ENCODE measurements at regions not wholly inside any gene's neighbourhood (a gene's known extent, or its start where the extent isn't known, plus 50 kb on each side); places are given as distances from the start of the nearest gene placed in this dataset.

GRCh38 chr3:13256845-13257244, 163.3 kb downstream of the NUP210 start:
- Histone ChIP-seq H3K4me2 (ENCODE audit: low read depth, low read length) (no peak overlapping the region), H3K9me2 (replicated peaks; ENCODE audit: insufficient read depth, low read length) (no peaks in the 10 kb centered on the region), H3K36me3 (replicated peaks; ENCODE audit: insufficient read depth, low read length) (no peaks in the 10 kb centered on the region), H4K20me1 (ENCODE audit: insufficient read depth, low read length) (no peaks in the 10 kb centered on the region), H3K9me3 (replicated peaks; ENCODE audit: insufficient read depth, low read length) (no peaks in the 10 kb centered on the region), H3F3A (ENCODE audit: insufficient read depth, low read length) (no peaks in the 10 kb centered on the region), H3K27me3 (replicated peaks; ENCODE audit: insufficient read depth, low read length) (no peaks in the 10 kb centered on the region), H3K79me2 (ENCODE audit: low read length) (no peaks in the 10 kb centered on the region), H3K9ac (ENCODE audit: low read length) (no peak overlapping the region), H2AFZ (ENCODE audit: low read length) (no peak overlapping the region), H3K4me1 (ENCODE audit: low read length) (no peaks in the 10 kb centered on the region), H3K27ac (ENCODE audit: low read length) (no peak overlapping the region), H3K4me3 (ENCODE audit: low read length) (no peak overlapping the region)
- TF ChIP-seq, protein P1, sequence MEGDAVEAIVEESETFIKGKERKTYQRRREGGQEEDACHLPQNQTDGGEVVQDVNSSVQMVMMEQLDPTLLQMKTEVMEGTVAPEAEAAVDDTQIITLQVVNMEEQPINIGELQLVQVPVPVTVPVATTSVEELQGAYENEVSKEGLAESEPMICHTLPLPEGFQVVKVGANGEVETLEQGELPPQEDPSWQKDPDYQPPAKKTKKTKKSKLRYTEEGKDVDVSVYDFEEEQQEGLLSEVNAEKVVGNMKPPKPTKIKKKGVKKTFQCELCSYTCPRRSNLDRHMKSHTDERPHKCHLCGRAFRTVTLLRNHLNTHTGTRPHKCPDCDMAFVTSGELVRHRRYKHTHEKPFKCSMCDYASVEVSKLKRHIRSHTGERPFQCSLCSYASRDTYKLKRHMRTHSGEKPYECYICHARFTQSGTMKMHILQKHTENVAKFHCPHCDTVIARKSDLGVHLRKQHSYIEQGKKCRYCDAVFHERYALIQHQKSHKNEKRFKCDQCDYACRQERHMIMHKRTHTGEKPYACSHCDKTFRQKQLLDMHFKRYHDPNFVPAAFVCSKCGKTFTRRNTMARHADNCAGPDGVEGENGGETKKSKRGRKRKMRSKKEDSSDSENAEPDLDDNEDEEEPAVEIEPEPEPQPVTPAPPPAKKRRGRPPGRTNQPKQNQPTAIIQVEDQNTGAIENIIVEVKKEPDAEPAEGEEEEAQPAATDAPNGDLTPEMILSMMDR (IDR thresholded peaks at IDR 0.05; ENCODE audit: low read length) = no peak
- DNase-seq = no peak

DNA sequence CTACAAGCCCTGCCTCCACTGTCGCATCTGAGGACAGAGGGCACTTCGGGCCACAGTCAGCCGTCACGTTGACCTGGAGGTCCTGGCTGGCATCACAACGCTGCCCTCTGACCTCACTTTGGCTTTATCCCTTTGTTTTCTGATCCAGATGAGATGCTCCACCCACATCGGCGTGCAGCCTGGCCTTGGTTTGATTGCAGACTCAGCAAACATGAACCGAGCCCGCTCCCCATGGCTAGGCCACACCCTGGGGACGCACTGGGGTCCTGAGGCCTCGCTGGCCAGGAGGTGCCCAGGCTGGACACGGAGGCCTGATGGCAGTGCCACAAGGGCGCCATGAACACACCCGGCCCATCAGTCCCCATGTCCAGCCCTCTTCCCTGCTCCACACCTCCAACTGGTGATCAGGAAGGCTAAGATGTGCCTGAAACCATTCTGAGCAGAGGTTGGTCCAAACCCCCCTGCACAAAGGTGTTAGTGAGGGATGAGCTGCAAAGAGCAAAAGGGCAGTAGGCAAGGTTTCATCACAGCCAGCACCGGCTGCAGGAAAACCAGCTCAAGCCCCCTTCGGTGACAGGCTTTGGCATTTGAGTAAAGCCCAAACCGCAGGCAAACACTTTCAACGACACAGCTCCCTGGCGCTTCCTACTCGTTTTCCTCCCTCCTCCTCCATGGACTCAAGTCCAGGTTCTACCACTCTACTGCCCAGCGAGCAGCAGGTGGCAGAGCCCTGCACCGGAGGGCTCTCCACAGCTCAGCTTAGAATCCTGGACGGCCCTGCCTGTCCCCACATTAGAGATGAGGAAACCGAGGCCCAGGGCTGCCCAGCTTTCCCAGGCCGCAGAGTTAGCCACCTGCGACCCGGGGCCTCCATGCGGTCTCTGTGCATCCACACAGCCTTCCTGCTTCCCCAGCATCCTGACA, 165.8 kb downstream of the NUP210 start:
- H2AFZ ChIP-seq (ENCODE audit: low read length) = no peak overlapping the region

DNA sequence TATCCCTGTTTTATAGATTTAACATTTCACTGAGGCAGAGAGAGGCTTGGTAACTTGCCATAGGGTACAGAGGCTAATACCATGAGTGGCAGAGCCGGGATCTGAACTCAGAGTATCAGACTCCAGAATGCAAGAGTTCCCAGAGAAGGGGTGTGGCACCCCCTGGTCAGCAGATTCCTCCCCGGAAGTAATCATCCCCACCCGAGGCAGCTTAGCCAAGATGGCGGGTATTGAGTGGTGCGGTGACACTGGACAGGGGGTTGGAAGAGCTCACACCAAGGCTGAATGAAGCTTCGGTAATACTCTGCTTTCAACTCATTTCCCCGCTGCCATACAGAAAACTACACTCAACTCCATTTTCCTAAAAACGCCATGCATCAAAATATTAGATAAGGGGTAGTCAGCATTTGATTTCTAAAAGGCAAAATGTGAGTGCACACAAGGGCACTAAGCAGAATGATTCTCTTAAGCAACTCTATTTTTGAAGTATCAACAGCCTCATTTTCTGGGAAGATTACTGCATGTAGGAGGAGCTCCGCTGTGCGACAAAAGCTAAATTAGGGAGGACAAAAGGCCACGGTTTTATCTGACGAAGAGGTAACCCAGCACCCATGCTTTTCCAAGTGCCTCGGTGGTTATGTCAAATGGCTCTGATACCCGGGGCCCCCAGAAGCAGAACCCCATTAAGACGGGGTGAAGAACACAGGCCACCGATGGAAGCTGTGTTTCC, 166.7 kb downstream of the NUP210 start:
- H3K9ac ChIP-seq (ENCODE audit: low read length) = no peak overlapping the region
- no peaks in the 10 kb centered on the region for H3K9me3 ChIP-seq (replicated peaks; ENCODE audit: insufficient read depth, low read length)
- H3K4me2 ChIP-seq (ENCODE audit: low read depth, low read length) = no peak overlapping the region
- no peaks in the 10 kb centered on the region for H3K27me3 ChIP-seq (replicated peaks; ENCODE audit: insufficient read depth, low read length)
- no peak overlapping the region for H3K27ac ChIP-seq (ENCODE audit: low read length)
- TF ChIP-seq EZH2 (optimal IDR thresholded peaks at IDR 0.05; ENCODE audit: low read depth, low read length) (no peak), EZH2phosphoT487 (IDR thresholded peaks at IDR 0.05; ENCODE audit: low read length) (no peak)
- TF ChIP-seq, protein P1 (IDR thresholded peaks at IDR 0.05; ENCODE audit: low read length) = no peak
- H3K4me3 ChIP-seq (ENCODE audit: low read length) = no peak overlapping the region
- DNase-seq = no peak
- no peaks in the 10 kb centered on the region for H3K36me3 ChIP-seq (replicated peaks; ENCODE audit: insufficient read depth, low read length)
- H4K20me1 ChIP-seq (ENCODE audit: insufficient read depth, low read length) = no peaks in the 10 kb centered on the region
- no peaks in the 10 kb centered on the region for H3K79me2 ChIP-seq (ENCODE audit: low read length)
- no peaks in the 10 kb centered on the region for H3K4me1 ChIP-seq (ENCODE audit: low read length)
- no peaks in the 10 kb centered on the region for H3F3A ChIP-seq (ENCODE audit: insufficient read depth, low read length)
- no peaks in the 10 kb centered on the region for H3K9me2 ChIP-seq (replicated peaks; ENCODE audit: insufficient read depth, low read length)
- no peak overlapping the region for H2AFZ ChIP-seq (ENCODE audit: low read length)

More for the DNA sequence above, 165.8 kb downstream of the NUP210 start:
- no peak overlapping the region for H3K4me3 ChIP-seq (ENCODE audit: low read length)
- no peak overlapping the region for H3K27ac ChIP-seq (ENCODE audit: low read length)
- no peak overlapping the region for H3K4me2 ChIP-seq (ENCODE audit: low read depth, low read length)
- no peaks in the 10 kb centered on the region for H3K79me2 ChIP-seq (ENCODE audit: low read length)
- no peaks in the 10 kb centered on the region for H3K27me3 ChIP-seq (replicated peaks; ENCODE audit: insufficient read depth, low read length)
- no peaks in the 10 kb centered on the region for H3K9me2 ChIP-seq (replicated peaks; ENCODE audit: insufficient read depth, low read length)
- no peaks in the 10 kb centered on the region for H3K9me3 ChIP-seq (replicated peaks; ENCODE audit: insufficient read depth, low read length)
- no peak for TF ChIP-seq EZH2phosphoT487 (IDR thresholded peaks at IDR 0.05; ENCODE audit: low read length)
- TF ChIP-seq, protein P1 (IDR thresholded peaks at IDR 0.05; ENCODE audit: low read length) = no peak
- no peak for TF ChIP-seq EZH2 (optimal IDR thresholded peaks at IDR 0.05; ENCODE audit: low read depth, low read length)
- no peak for DNase-seq
- H3K4me1 ChIP-seq (ENCODE audit: low read length) = no peaks in the 10 kb centered on the region
- H4K20me1 ChIP-seq (ENCODE audit: insufficient read depth, low read length) = no peaks in the 10 kb centered on the region
- H3K36me3 ChIP-seq (replicated peaks; ENCODE audit: insufficient read depth, low read length) = no peaks in the 10 kb centered on the region
- H3F3A ChIP-seq (ENCODE audit: insufficient read depth, low read length) = no peaks in the 10 kb centered on the region
- H3K9ac ChIP-seq (ENCODE audit: low read length) = no peak overlapping the region
